Stimulated activated CD4-positive, alpha-beta T cell treated with anti-CD3 and anti-CD28 coated beads, Interleukin-12 subunit alpha, Interleukin-12 subunit beta, amount 100 ng/mL, for 4 hours (primary cell): ENCODE measurements at regions not wholly inside any gene's neighbourhood (a gene's known extent, or its start where the extent isn't known, plus 50 kb on each side); places are given as distances from the start of the nearest gene placed in this dataset.
"Not testable (repeated sequence)": the region's sequence is repeated elsewhere in the genome, so short reads cannot be mapped to it uniquely, and the experiment has no call there.

Experiments
- DNase-seq: peaks from one replicate; pipeline ENCODE4 v3.0.0-alpha.2; 2020

DNA sequence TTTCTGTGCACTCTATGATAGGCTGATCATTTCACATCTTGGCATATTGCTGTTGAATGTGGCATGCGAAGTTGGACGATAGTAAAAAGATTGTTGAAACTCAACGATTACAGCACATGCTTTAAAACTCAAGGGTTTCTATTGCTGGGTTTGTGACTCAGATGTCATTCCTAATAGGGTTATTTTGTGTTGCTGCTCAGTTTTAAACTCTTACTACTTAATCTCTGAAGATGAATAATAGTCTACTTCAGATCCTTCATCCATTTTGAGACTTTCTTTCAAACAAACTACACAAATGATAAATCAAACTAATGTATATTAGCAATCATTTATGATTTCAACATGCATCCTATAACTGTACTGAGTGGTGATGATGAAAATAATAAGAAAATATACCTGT, 71.3 kb upstream of the MBNL1 start:
- DNase-seq, result no peak

DNA sequence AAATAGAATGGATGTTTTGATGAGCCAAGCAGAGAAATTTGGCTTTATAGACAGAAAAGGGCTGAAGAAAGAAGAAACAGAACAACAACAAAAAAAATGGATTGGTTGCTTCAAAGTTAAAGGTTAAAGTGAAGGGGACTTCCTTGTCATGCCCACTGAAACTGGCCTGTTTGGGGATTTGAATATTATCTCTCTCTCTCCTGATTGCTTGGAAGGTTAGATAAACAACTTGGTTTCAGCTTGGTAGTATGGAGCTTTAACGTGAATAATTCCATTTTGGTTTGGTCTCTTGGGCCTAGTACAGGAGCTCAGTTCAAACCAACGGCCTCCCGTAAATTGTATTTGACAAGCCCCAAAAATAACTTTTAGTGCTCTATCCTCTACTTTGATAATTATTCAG, 70.8 kb upstream of the MBNL1 start:
- no peak for DNase-seq

- DNase-seq, result no peak
Measured at GRCh38 chr3:152198665-152199064, 70.1 kb upstream of the MBNL1 start.

GRCh38 chr3:152199102-152199840, 69.5 kb upstream of the MBNL1 start:
- DNase-seq, result no peak

DNA sequence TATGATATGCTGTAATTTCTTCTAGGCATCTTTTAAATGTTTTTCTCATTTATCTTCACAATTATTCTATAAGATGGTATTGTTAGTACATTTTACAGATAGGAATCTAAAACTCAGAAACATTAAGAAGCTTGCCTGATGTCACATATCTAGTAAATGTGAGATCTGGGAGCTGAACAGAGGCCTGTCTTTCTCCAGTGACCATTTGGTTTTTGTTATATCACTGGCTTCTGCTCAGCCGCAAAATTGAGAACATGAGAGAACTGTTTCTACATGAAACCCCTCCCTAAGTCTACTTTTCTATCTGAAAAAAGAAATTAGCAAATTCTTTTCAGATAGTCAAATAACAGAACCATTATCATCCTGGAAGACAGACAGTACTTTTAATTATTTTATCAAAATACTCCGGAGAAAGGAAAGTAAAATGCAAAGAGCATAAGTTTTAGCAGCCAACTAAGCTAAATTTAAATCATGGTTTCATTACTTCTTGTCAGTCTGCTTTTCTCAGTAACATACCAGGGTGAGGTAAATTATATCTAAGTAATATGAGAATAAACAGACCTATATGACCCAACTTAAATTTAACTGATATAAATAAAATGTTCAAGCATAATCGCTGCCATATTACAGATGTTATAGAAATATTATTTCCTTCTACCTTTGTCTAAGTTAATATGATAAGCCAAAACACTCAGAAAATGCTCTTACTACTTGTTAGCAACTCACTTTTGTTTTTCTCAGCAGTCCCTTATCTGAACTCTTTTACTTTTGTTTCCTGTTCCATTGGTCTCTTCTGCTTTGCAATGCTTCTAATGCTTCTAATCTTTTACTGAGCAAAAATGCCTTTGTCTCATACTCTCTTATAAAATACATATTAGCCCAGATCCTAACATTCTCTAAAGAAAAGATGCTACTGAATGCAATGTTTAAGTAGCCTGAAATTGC, 68.0 kb upstream of the MBNL1 start:
- DNase-seq, result no peak

DNA sequence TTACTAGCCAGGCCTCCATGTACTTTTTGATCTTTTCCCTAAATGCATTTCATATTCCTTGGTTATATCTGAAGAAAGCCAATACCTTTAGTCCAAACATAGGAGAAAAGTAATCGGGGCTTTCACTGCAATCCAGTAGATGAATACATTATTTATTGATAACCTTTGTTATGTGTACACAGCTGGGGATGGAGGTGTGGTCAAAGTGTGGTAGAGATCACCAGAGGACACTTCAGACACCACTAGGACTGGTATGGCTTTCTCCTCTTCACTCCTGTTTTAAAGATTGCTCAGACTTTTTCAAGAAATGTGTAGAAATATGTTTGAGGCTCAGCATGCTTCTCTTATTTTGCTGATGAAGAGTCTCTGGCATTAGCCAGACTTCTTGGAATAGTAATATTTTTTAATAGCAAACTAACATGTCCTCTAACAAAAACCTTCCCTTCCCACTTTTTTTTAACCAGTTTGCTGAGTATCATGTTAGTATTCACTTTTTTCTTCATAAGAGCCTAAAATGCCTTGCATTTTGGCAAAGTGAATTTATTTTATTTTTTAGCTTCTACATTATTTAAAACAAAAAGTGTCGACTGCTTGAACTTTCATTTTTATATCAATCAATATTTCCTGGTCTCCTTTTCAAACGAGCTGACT, 65.6 kb upstream of the MBNL1 start:
- DNase-seq, result no peak

DNA sequence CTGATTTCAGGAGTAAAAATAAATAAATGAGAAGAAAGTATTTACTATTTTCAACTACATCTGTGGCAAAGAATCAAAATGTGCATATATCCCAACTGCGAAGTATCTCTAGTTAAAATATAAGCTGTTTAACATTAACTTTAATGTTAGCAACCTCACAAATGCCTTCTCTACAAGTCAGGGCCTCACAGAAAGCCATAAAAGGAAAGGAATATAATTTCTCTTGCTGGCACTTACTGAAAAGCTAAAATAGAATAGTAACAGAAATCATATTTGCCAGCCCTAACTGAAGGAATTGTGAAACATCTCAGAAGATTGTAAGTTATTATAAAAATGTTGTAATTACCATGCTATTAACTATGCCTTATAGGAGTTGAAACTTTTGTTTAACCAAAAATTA, 65.1 kb upstream of the MBNL1 start:
- DNase-seq, result no peak

DNA sequence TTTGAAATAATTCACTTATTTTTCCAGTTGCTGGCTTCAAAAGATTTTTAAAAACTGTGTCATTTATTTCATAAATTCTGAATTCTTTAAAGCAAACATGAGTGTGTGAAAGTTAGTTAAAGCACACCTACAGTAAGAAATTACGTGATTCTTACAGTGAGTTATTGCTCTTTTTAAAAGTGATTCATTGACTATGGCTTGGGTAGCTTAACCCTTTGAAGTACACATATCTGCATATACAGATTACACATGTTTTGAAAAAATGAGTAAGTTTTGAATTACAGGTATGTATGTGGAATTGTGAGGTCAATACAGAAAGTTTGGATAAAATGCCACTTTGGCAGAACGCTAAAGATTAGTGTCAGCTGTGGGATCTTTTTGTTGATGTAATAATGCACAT, 64.5 kb upstream of the MBNL1 start:
- DNase-seq, result no peak

DNA sequence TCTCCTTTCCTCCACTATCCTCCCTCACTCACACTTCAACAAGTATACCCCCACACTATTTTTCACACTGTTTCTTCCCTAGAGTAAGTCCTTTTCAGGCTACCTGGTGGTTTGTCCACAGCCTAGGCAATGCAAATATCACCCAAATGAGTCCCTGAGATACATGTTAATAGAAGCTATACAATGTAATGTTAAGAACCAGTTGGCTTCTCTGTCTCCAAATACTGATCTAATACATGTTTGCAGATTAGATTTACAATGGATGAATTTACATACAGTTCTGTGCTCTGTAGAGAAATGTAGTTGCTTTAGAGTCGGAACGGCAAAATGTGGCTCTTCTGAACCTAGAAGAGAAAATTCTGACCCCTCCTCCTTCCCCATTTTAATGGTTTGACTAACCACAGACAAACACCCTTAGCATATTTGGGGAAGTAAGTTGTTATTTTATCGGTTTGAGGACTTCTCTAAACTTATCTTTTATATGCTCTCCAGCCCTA, 63.6 kb upstream of the MBNL1 start:
- no peak for DNase-seq

DNA sequence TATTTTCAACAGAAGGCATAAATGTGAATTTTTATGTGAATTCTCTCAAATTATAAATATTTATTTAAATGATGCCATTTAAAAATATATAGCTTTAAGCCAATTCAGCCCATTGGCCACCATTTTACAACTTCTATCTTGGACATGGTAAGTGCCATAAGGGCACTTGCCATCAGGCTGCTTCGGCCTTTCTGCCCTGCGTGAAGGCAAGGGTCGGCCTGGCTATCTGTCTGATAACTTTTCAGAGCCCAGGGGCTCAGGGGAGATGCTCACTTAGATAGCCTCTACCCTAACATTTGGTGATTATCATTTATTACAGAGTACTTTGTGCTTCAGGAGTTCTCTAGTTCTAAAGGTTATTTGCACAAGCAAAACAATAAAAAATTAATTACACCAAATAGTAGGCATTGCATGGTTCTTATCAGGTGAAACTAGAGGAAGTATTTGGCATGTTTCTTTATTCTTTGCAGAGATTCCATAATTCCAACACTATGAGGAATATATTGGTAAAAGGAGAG, 62.4 kb upstream of the MBNL1 start:
- DNase-seq, result no peak

DNA sequence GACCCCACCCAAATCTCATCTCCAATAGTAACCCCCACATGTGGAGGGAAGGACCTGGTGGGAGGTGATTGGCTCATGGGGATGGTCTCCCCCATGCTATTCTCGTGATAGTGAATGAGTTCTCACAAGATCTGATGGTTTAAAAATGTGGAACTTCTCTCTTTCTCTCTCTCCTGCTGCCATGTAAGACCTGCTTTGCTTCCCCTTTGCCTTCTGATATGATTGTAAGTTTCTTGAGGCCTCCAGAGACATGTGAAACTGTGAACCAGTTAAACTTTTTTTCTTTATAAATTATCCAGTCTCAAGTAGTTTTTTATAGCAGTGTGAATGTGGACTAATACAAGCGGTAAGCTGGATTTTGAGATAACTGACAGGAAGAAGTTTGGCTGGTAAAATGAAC, 60.3 kb upstream of the MBNL1 start:
- DNase-seq, result no peak

DNA sequence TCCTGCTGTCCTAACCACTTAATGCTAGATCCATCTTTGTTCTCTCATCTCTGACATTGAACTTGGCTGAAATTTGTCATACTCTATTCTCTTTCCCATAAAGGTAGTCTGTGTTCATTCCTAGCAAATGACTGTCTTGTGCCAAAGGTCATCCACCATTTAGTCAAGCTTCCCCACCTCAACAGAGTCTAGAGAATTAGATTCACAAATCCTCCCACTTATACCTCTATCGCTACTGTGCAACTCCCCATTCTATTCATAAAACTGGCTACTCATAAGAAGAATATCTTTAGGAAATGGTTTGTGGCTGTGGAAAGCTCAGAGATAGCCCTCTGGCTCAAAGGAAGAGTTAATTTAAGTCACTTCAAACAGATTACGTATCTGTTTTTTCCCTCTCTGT, 59.7 kb upstream of the MBNL1 start:
- no peak for DNase-seq

GRCh38 chr3:152209776-152210175, 59.0 kb upstream of the MBNL1 start:
- no peak for DNase-seq

DNA sequence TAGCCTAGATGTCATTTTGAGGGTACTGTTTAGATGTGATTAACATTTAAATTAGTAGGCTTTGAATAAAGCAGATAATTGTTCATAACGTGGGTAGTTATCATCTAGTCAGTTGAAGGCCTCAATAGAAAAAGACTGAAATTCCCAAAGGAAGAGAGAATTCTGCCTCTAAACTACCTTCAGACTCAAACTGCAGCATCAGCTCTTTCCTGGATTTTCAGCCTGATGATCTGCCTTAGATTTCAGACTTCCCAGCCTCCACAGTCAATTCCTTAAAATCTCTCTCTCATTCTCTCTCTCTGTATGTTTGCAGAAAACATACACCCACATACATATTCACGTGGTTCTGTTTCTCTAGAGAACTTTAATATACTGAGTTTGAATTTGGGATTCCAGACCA, 58.0 kb upstream of the MBNL1 start:
- no peak for DNase-seq

DNA sequence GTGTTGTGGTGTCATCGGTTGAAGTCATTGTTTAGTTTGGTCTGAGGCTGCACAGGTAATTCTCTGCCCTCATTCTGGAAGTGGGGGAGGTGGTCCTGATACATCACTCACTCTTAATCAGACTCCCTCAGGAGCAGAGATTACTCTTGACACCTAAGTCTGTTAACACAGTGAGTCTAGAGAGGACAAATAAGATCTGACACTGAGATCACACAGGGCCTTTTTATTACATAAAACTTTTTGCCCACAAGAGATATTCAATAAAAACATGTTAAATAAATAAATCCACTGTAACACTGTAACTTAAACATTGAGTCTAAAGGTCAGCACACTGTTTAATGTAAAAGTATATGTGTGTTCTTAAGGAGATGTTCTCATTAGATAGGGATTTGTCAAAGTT, 57.1 kb upstream of the MBNL1 start:
- DNase-seq, result no peak

GRCh38 chr3:152213203-152213602, 55.5 kb upstream of the MBNL1 start:
- DNase-seq, result no peak

- no peak for DNase-seq
Measured at GRCh38 chr3:152213938-152214337, 54.8 kb upstream of the MBNL1 start.

DNA sequence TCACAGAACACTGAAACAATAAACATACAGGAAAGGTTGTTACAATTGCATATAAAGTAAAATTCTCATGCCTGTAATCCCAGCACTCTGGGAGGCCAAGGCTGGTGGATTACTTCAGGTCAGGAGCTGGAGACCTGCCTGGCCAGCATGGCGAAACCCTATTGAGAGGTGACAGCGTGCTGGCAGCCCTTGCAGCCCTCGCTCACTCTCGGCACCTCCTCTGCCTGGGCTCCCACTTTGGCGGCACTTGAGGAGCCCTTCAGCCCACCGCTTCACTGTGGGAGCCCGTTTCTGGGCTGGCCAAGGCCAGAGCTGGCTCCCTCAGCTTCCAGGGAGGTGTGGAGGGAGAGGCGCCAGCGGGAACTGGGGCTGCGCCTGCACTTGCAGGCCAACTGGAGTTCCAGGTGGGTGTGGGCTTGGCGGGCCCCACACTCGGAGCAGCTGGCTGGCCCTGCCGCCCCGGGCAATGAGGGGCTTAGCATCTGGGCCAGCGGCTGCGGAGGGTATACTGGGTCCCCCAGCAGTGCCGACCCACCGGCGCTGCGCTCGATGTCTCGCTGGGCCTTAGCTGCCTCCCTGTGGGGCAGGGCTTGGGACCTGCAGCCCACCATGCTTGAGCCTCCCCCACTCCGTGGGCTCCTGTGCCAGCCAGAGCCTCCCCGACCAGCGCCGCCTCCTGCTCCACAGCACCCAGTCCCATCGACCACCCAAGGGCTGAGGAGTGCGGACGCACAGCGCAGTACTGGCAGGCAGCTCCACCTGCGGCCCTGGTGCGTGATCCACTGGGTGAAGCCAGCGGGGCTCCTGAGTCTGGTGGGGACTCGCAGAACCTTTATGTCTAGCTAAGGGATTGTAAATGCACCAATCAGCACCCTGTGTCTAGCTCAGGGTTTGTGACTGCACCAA, 51.5 kb upstream of the MBNL1 start:
- not testable (repeated sequence) for DNase-seq

GRCh38 chr3:152218602-152219001, 50.1 kb upstream of the MBNL1 start:
- no peak for DNase-seq
